ENCODE measurements at regions not wholly inside any gene's neighbourhood (a gene's known extent, or its start where the extent isn't known, plus 50 kb on each side); places are given as distances from the start of the nearest gene placed in this dataset.

- no peaks in the 10 kb centered on the region for H3K9me3 ChIP-seq
- no peak overlapping the region for H3K9ac ChIP-seq (ENCODE audit: low read depth in 2 of 2, low read length in 2 of 2)
- H3K27me3 ChIP-seq: no peaks in the 10 kb centered on the region
- TF ChIP-seq CTCF (IDR thresholded peaks at IDR 0.05): no peak
- no peaks in the 10 kb centered on the region for H3K4me1 ChIP-seq
- DNase-seq: no peak
- intact Hi-C loops (cut with DNase I): no loop called here
- no peaks in the 10 kb centered on the region for H3K36me3 ChIP-seq
- H3K4me3 ChIP-seq: no peak overlapping the region
- H3K27ac ChIP-seq: no peak overlapping the region
These were observed 847.4 kb upstream of the EEF2KMT start for GRCh38 chr16:5944971-5945370.

- Histone ChIP-seq H3K36me3 (no peaks in the 10 kb centered on the region), H3K9me3 (no peaks in the 10 kb centered on the region), H3K4me1 (no peaks in the 10 kb centered on the region), H3K27me3 (no peaks in the 10 kb centered on the region), H3K27ac (no peak overlapping the region), H3K9ac (ENCODE audit: low read depth in 2 of 2, low read length in 2 of 2) (no peak overlapping the region), H3K4me3 (no peak overlapping the region)
- TF ChIP-seq CTCF (IDR thresholded peaks at IDR 0.05): no peak
- DNase-seq: no peak
- intact Hi-C loops (cut with DNase I): no loop called here
These were observed 841.0 kb upstream of the EEF2KMT start for GRCh38 chr16:5938607-5939006.

GRCh38 chr16:5932906-5933305 lies 835.3 kb upstream of the EEF2KMT start:
- TF ChIP-seq CTCF (IDR thresholded peaks at IDR 0.05): no peak
- H3K4me1 ChIP-seq: no peaks in the 10 kb centered on the region
- H3K9me3 ChIP-seq: no peaks in the 10 kb centered on the region
- intact Hi-C loops (cut with DNase I): no loop called here
- DNase-seq: no peak
- H3K27me3 ChIP-seq: no peaks in the 10 kb centered on the region
- H3K36me3 ChIP-seq: no peaks in the 10 kb centered on the region
- H3K4me3 ChIP-seq: no peak overlapping the region
- H3K27ac ChIP-seq: no peak overlapping the region
- H3K9ac ChIP-seq (ENCODE audit: low read depth in 2 of 2, low read length in 2 of 2): no peak overlapping the region

- no peaks in the 10 kb centered on the region for H3K4me1 ChIP-seq
- H3K9me3 ChIP-seq: no peaks in the 10 kb centered on the region
- no peak overlapping the region for H3K27ac ChIP-seq
- H3K36me3 ChIP-seq: no peaks in the 10 kb centered on the region
- intact Hi-C loops (cut with DNase I): no loop called here
- no peak overlapping the region for H3K4me3 ChIP-seq
- no peak for TF ChIP-seq CTCF (IDR thresholded peaks at IDR 0.05)
- no peaks in the 10 kb centered on the region for H3K27me3 ChIP-seq
- H3K9ac ChIP-seq (ENCODE audit: low read depth in 2 of 2, low read length in 2 of 2): no peak overlapping the region
- DNase-seq: no peak
These were observed 831.0 kb upstream of the EEF2KMT start for GRCh38 chr16:5928476-5929065.

GRCh38 chr16:5925850-5926249 lies 828.3 kb upstream of the EEF2KMT start:
- Histone ChIP-seq H3K4me3 (no peak overlapping the region), H3K9me3 (no peaks in the 10 kb centered on the region), H3K27ac (no peak overlapping the region), H3K9ac (ENCODE audit: low read depth in 2 of 2, low read length in 2 of 2) (no peak overlapping the region), H3K27me3 (no peaks in the 10 kb centered on the region), H3K4me1 (no peaks in the 10 kb centered on the region), H3K36me3 (no peaks in the 10 kb centered on the region)
- intact Hi-C loops (cut with DNase I): no loop called here
- no peak for TF ChIP-seq CTCF (IDR thresholded peaks at IDR 0.05)
- no peak for DNase-seq

Data from colonic mucosa (tissue), 4 donors.